GM19324 (cell line): ENCODE measurements at regions not wholly inside any gene's neighbourhood (a gene's known extent, or its start where the extent isn't known, plus 50 kb on each side); places are given as distances from the start of the nearest gene placed in this dataset.

Experiments
- ATAC-seq: cut with Tn5 transposase; IDR thresholded peaks from one replicate; pipeline ENCODE4 v1.9.1; 2021; ENCODE audit warnings: mild to moderate bottlenecking, moderate library complexity; ENCODE audit not compliant: unreplicated experiment, low FRiP score

DNA sequence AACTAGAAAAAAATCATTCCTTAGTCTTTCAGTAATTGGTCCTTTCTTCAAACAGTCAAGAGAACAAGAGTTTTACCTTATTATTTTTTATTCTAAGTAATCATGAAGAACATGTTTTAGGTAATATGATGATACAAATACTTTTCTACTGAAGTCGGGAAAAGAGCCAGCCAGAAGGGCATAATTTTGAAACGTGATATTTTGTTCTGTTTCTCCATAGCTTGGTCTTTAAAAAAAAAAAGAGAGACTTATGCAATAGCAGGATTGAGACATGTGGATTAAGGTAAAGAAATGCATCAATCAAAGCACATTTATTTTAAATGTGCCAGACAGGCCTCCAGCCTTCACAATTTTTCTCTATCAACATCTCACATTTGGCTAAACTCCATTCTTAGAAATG lies 1016.8 kb downstream of the CNTNAP5 start:
- no peak for ATAC-seq

DNA sequence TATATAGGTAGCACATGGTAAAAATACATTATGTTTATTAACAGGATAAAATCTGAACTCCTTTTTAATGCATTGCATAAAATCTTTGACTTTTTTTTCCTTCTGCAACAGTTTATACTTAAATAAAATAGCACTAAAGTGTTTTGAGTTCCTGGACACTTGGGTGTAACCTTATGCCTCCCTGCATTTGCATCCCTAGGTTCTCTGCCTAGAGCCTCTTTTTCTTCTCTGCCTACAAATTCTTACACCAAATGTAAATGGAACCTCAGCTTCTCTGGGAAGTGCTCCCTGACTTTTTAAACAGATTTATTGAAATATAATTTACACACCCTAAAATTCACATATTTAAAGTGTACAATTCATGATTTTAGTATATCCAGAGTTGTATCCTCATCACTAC lies 1017.6 kb downstream of the CNTNAP5 start:
- no peak for ATAC-seq

DNA sequence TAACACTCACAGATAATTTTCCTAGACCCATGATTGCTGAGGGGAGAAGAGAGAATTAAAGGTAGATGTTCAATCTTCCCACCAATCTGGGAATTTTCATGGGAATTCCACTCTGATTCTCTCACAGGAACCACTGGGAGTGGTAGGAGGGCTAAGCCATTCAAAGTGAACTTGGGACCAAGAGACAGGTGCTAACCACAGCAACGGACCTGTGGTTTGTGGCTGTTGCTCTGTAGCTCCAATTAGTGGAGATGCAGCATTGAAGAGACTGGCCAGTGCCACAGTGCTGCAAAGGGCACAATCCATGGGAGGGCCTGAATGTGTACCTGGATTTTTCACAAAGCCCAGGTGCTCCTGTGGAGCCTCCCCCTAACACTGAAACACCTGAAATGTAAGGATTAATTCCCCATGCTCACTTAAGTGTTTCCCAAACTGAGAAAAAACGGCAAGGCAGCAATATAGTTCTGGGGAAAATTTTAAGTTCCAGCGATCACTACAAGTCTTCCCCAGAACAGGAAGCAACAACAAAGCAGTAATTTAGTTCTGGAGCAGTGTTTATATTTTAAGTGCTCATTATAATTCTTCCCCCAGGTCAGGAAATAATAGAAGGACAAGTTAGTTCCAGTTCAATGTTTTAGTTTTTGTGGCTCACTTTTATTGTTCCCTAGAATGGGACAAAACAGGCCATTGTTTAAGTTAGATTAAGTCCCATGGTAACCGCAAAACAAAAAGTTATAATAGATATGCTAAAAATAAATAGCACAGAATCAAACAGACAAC lies 1045.8 kb downstream of the CNTNAP5 start:
- no peak for ATAC-seq

DNA sequence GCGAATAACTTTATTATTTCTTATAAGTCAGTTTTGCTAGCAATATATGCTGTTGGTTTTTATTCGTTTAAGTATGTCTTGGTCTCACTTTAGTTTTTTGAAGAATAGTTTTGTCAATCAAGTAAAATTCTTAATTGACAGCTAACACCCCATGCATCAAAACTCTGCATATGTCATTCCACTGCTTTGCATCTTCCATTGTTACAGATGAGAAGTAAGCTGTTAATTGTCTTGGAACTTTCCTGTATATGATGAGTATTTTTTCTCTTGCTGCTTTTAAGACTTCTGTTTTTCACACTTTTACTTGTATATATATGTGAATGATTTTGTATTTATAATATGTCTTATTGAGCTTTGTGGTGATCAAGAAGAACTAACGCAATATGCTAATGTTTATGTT lies 1048.4 kb downstream of the CNTNAP5 start:
- no peak for ATAC-seq

DNA sequence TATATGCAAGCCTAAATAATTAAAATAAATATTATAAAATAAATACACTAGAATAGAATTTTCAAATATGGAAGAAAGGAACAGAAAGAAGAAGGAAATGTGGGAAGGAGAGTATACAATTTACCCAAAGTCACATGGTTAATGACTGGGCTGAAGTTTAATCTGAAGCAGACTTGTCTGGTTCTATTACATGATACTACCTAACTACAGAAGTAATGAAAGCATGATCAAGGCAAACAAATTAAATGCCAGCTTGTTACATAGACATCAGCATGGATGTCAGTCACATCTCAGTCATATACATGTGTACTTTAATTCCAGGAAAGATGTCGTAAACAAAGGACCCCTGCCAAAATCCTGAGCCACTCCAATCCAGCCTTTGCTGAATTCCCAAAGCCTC lies 1060.8 kb downstream of the CNTNAP5 start:
- no peak for ATAC-seq

DNA sequence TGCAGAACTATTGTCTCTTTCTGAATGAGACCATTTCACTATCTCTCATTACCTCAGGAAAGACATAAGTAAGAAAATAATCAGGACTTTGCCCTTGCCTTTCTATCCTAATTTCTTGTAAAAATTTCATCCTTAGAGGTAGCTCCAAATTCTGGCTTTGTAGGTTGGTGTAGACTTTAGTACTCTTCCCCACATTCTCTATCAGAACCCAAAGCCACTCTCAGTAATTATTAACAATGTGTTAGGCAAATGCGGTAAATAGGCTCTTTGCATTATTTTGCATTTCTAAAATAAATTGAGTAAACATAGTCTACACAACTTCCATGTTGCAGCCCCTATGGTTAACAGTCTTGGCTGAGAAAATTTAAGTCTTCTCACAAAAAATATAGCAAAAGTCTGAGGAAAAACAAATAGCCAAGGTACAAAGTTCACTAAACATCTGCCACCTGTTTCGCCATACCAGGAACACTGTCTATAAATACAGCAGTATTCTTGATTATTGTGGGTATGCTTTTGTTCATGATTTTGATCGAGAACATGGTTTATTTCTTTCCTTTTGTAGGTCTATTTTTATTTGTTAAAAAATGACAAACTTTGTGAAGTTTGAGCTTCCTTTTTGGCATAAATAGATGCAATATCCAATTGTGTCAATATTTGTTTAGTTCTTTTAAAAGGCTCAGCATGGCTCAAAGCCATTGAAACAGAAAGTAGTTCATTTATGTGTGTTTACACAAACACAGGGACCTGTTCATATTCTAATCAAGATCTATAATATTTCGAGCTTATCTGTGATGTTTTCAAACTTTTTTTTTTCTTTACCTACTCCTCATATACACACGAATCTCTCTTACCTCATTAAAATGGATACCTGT lies 1061.5 kb downstream of the CNTNAP5 start:
- no peak for ATAC-seq

DNA sequence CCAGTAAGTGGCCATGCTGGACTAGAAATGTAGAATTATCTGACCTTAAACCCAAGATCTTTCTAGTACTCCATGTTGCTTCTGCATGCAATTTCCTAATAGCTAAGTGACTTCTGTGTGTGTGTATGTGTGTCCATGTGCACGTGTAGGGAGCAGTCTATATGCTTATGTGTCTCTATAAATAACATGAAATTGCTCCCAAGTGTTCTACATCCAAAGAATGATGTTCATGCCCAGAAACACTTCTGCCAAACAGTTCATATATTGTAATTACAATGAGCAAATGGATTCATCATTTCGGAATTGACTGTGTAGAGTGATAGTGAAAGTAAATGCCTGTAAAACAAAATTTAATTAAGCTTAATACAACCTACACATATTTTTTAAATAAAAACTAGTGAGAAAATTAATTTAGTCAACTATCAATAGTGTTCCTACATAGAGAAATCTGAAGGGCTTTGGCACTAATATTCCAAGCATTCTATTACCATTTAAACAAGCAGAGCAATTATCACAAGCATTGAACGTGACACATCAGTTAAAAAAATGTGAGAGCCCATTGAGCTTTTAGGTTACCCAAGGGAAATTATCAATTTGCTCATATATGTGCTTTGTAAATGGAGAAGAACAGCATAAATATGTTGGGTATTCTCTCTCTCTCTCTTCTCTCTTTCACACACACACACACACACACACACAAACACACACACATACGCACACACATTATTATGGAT lies 1067.4 kb downstream of the CNTNAP5 start:
- no peak for ATAC-seq

DNA sequence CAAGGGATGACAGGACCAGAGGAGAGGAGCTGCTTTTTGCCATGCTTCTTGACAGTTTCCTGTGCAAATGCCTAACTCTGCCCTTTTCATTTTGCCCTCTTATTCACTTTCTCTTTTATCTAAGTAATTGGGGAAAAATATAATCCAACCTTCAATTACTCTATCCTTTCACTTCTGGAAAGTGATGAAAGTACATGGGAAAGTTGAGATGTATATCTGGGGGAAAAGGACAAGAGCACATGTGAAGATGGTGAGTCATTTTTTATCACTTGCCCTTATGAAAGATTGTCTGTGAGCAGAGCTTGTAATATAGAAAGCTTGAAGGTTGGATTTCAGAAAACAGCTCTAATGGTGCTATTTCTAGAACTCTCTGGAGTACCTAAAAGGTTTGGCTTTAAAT lies 1070.7 kb downstream of the CNTNAP5 start:
- no peak for ATAC-seq

DNA sequence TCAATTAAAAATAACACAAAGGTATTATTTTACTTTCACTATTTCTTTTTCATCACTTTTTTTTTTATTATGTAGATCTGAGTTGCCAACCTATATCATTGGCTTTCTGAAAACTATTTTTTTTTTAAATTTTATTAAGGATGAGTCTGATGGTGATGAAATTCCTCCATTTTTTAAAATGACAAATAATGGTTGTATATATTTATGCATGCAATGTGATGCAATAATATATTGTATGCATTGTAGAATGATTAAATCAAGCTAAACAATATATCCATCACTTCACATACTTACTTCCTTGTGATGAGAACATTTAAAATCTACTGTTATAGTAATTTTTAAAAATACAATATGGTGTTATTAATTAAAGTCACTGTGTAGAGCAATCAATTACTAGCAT lies 1081.6 kb downstream of the CNTNAP5 start:
- no peak for ATAC-seq

DNA sequence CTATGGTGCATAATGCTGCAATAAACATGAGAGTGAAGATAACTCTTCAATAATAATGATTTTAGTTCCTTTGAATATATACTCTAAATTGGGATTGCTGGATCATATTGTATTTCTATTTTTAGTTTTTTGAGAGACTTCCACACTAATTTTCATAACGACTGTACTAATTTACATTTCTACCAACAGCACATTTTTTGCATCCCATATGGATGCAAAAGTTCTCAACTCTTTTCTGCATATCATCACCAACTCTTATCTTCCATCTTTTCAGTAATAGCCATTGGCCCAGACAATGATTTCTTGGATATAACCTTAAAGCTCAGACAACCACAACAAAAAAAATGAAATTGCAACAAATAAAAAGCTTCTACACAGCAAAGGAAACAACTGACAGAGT lies 1082.4 kb downstream of the CNTNAP5 start:
- no peak for ATAC-seq

DNA sequence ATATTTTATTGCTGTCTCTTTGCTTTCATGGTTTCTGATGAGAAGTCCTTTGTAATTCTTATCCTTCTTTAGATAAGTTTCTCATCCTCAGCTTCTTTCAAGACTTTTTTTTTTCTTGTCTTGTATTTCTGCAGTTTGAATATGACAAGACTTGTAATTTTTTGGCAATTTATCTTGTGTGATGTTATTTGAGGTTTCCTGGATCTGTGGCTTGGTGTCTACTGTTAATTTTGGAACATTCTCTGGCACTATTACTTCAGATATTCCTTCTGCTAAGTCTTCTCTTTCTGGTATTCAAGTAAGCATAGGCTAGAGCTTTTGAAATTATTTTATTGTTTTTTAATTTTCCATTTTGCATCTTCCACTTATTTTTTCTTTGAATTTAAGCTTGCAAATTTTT lies 1083.2 kb downstream of the CNTNAP5 start:
- no peak for ATAC-seq

DNA sequence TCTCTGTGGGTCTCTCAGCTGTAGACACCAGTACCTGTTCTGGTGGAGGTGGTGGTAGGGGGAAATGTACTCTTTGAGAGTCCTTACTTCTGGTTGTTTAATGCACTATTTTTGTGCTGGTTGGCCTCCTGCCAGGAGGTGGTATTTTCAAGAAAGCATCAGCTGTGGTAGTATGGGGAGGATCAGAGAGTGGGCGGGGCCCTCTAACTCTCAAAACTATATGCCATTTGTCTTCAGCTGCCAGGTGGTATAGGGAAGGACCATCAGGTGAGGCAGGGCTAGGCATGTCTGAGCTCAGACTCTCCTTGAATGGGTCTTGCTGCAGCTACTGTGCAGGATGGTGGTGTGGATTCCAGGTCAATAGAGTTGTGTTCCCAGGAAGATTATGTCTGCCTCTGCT lies 1100.8 kb downstream of the CNTNAP5 start:
- no peak for ATAC-seq

DNA sequence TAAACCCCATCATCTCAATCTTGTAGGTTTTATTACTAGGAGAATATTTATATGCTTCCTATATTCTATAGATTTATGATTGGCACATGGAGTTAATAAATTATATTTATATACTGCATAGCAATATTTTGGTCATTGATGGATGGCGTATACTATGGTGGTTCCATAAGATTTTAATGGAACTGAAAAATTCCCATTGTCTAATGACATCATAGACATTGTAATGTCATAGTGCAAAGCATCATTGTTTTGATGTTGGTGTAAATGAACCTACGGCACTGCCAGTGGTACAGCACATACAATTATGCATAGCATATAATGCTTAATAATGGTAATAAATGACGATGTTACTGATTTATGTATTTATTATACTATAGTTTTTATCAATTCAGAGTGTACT lies 1135.9 kb downstream of the CNTNAP5 start:
- ATAC-seq = no peak

DNA sequence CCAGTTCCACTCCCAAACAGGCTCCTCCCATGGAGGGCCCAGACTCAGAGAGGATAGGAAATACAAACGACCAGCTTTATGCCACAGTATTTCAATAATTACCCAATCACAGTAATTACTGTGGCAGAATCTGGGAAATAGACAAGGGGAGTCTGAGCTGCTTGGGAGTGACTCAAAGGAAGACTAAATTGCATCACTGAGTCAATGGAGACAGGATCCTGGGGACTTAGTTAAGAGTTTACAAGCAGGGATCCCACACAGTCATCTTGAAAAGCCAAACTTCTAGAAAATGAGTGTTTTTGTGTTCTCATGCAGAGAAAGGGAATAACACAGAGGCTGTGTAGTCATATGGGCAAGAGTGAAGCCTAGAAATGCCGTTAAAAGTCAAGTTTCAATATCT lies 1142.1 kb downstream of the CNTNAP5 start:
- no peak for ATAC-seq

DNA sequence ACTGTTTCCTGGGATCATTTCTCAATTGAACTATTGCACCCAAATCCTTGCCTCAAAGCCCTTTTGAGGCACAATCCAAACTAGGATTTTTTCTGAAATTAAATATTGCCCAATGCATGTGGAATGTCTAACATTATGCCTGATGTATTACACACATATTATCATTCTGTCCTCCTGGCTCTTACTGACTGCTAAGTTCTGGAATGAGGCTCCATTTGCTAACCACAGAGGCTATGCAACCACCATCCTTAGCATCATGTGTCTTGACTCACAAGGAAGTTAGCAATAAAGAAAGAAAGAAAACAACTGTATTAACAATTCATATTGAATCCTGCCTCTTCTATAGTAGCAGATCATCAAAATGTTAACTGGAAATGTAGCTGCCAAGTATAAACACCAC lies 1142.7 kb downstream of the CNTNAP5 start:
- no peak for ATAC-seq

DNA sequence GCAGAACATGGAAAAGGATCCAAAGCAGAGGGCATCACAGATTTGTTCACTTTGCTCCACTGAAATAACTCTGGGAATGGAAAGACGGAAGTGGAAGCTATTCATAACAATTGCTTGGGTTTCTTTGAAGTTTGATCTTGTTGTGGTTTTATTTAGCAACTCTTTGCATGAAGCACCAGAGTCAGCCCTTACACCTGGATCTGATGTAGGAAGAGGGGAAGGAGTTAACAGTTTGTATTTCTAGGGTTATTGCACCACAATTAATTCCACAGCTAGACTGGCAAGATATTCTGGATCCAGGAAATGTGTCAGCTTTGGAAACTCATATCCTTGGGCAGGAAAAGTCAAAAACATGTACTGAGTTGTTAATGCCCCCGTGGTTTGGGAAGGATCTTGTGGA lies 1143.4 kb downstream of the CNTNAP5 start:
- no peak for ATAC-seq

DNA sequence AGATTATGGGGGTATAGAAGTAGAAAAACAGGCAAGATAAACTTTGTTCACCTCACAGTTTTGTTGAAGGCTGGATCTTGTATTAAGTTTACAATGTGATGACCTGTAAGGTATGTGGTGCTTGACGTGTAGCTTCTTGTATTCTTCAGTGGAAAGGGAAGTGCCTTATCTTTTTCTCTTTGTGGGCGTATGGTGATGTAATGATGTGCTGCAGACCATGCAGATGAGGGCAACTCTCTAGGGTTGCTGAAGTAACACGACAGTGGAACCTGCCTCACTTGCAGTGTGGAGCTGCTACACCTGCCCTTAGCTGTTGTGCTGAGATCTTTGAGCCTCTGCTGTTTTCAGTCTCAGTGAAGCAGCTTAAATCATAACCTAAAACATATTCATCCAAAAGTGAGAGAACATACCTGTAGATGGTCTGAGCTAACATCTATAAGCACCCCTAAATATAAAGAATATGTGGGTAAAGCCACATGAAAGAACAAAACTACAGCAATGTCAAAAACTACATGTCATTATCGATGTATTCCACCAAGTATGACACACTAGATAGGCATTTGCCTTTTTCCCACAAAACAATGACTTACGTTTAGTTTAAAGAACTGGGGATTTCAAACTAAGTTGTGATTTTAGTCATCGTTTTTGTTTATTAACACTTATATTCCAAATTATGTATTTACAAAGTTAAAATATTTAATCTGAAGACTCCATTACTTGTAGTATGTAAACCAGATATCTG lies 1144.1 kb downstream of the CNTNAP5 start:
- ATAC-seq = no peak

DNA sequence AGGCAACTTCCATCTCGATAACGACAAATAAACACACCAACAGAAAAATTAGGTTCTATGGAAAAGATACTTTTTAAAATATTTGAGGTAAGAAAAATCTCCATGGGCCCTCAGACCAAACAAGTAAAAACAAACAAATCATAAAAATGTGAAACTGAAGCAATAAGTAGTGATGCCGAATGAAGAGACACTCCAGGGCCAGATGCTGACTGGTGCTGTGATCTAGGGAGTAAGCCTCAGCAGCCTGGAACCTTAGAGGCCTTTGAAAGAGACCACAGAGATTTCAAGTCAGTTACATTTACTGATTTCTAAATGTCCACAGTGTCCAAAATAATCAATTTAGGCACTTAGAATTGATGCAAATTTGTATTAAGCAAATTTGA lies 1144.7 kb downstream of the CNTNAP5 start:
- no peak for ATAC-seq

DNA sequence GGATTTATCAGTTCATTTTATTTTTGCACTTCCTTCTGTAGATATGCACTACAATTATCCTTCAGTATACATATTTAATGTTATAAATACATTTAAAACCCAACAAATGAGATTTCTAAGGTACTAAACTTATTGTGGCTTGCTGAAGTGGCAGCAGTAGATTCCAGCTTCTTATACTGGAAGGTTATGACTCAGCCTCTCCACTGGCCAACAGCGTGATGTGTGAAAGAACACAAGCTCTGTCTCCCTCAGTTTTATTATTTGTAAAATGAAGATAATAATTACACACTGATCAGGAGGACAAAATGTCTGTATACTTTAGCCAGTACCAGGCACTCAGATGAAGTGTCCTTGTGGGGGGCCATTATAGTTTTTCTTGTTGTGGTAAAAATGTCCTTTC lies 1147.1 kb downstream of the CNTNAP5 start:
- no peak for ATAC-seq

DNA sequence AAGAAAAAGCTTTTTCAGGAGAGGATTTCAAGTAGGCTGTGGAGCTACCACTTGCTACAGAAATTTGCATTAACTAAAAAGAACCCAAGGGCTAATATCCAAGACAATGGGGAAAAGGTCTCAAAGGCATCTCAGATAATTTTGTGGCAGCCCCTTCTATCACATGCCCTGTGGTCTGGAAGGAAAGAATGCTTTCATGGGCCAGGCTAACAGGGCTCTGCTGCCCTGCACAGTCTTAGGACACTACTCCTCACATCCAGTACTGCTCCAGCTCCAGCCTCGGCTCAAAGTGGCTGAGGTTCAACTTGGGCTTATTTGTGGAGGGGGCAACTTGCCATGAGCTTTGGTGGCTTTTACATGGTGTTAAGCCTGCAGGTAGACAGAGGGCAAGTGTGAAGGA lies 1150.3 kb downstream of the CNTNAP5 start:
- ATAC-seq = no peak
